IMR-90 (cell line): ENCODE measurements at regions not wholly inside any gene's neighbourhood (a gene's known extent, or its start where the extent isn't known, plus 50 kb on each side); places are given as distances from the start of the nearest gene placed in this dataset.

Source experiments
- ATAC-seq: fragments of 200-7000 bp; cut with Tn5 transposase; 2 replicates; pipeline ENCODE4 v1.9.1; 2020; ENCODE audit warnings: low read depth, mild to moderate bottlenecking, moderate library complexity
- BruUV-seq: library from RNA; stranded (reverse); fragments of 400-500 nt; replicated peaks from 2 replicates; lab custom pipeline; 2021; lab: Mats Ljungman, UMichigan
- CTCF ChIA-PET: fragments of 300-600 bp; formaldehyde crosslinking; extraction: SDS; loops from one replicate; lab custom pipeline; 2021; ENCODE audit warnings: antibody characterized with exemption; lab: Yijun Ruan, JAX
- POLR2A ChIA-PET: fragments of 300-600 bp; sonication (Branson Sonifier 250); formaldehyde crosslinking; loops from one replicate; lab custom pipeline; 2022; ENCODE audit warnings: antibody characterized with exemption; ENCODE audit not compliant: unreplicated experiment; lab: Charles Lee
- DNase-seq: peaks from one replicate; pipeline ENCODE4 v3.0.0; 2013
- H2AFZ ChIP-seq: replicated peaks from 2 replicates; pipeline ENCODE3; 2013; ENCODE audit warnings: low read length, mild to moderate bottlenecking; ENCODE audit not compliant: poor library complexity
- H2AK5ac ChIP-seq: 2 replicates; pipeline ENCODE4 v1.6.1; 2013; ENCODE audit warnings: low read depth, low read length, inconsistent platforms
- H2AK9ac ChIP-seq: replicated peaks from 2 replicates; pipeline ENCODE3; 2013; ENCODE audit warnings: mild to moderate bottlenecking, low read depth, low read length, moderate library complexity; ENCODE audit not compliant: poor library complexity
- H2BK120ac ChIP-seq: 2 replicates; pipeline ENCODE4 v1.6.1; 2013; ENCODE audit warnings: low read depth, low read length, inconsistent platforms
- H2BK15ac ChIP-seq: 3 replicates; pipeline ENCODE4 v1.6.1; 2013; ENCODE audit warnings: low read depth, low read length, inconsistent platforms
- H2BK20ac ChIP-seq: 2 replicates; pipeline ENCODE4 v1.6.1; 2013; ENCODE audit warnings: low read depth, mild to moderate bottlenecking, inconsistent platforms, low read length, moderate library complexity
- H2BK5ac ChIP-seq: 2 replicates; pipeline ENCODE4 v1.6.1; 2013; ENCODE audit warnings: mild to moderate bottlenecking, low read depth, low read length, inconsistent platforms; ENCODE audit not compliant: poor library complexity, severe bottlenecking
- H3K14ac ChIP-seq: replicated peaks from 2 replicates; pipeline ENCODE4 v1.6.1; 2013; ENCODE audit warnings: low read depth, low read length, inconsistent platforms
- H3K18ac ChIP-seq: 2 replicates; pipeline ENCODE4 v1.6.1; 2013; ENCODE audit warnings: low read depth, low read length, control low read depth
- H3K23ac ChIP-seq: 2 replicates; pipeline ENCODE4 v1.6.1; 2013; ENCODE audit warnings: low read depth, low read length, inconsistent platforms
- H3K27ac ChIP-seq: 2 replicates; pipeline ENCODE4 v1.5.1; 2013; ENCODE audit warnings: mild to moderate bottlenecking, control low read depth, low read length; ENCODE audit not compliant: insufficient read depth
- H3K27me3 ChIP-seq: 2 replicates; pipeline ENCODE4 v1.6.1; 2013; ENCODE audit warnings: low read length; ENCODE audit not compliant: control insufficient read depth, insufficient read depth
- H3K36me3 ChIP-seq: 2 replicates; pipeline ENCODE4 v1.6.1; 2013; ENCODE audit warnings: low read length, mixed read lengths; ENCODE audit not compliant: control insufficient read depth, insufficient read depth
- H3K4ac ChIP-seq: 2 replicates; pipeline ENCODE4 v1.6.1; 2013; ENCODE audit warnings: low read depth, low read length, inconsistent platforms
- H3K4me1 ChIP-seq: 2 replicates; pipeline ENCODE4 v1.6.1; 2013; ENCODE audit warnings: low read length, mixed read lengths; ENCODE audit not compliant: control insufficient read depth, insufficient read depth
- H3K4me2 ChIP-seq: 2 replicates; pipeline ENCODE4 v1.6.1; 2013; ENCODE audit warnings: low read depth, mild to moderate bottlenecking, control low read depth, low read length, moderate library complexity
- H3K4me3 ChIP-seq: 2 replicates; pipeline ENCODE4 v1.5.1; 2013; ENCODE audit warnings: low read depth, mild to moderate bottlenecking, control low read depth, low read length, moderate library complexity; ENCODE audit not compliant: insufficient read depth
- H3K56ac ChIP-seq: 2 replicates; pipeline ENCODE4 v1.6.1; 2013; ENCODE audit warnings: low read length, inconsistent platforms; ENCODE audit not compliant: insufficient read depth; ENCODE audit errors: extremely low read depth
- H3K79me1 ChIP-seq, 2 experiments: 2 replicates each; pipeline ENCODE4 v1.6.1; 2013; ENCODE audit warnings: low read length in 2 of 2, inconsistent platforms in 1 of 2, low read depth in 1 of 2
- H3K9ac ChIP-seq: 2 replicates; pipeline ENCODE4 v1.6.1; 2013; ENCODE audit warnings: low read depth, low read length, control low read depth
- H3K9me1 ChIP-seq: 2 replicates; pipeline ENCODE4 v1.6.1; 2013; ENCODE audit warnings: low read length, inconsistent platforms; ENCODE audit not compliant: insufficient read depth
- H3K9me3 ChIP-seq: 2 replicates; pipeline ENCODE4 v1.6.1; 2013; ENCODE audit warnings: low read length; ENCODE audit not compliant: control insufficient read depth, insufficient read depth
- H4K20me1 ChIP-seq: 2 replicates; pipeline ENCODE4 v1.6.1; 2013; ENCODE audit warnings: low read length, inconsistent platforms; ENCODE audit not compliant: insufficient read depth
- H4K5ac ChIP-seq: 2 replicates; pipeline ENCODE4 v1.6.1; 2013; ENCODE audit warnings: mild to moderate bottlenecking, low read depth, low read length, control low read depth
- H4K8ac ChIP-seq, 2 experiments: 2 replicates each; pipeline ENCODE4 v1.6.1; 2013; ENCODE audit warnings: low read depth in 2 of 2, low read length in 2 of 2, control low read depth in 1 of 2, inconsistent platforms in 1 of 2
- H4K91ac ChIP-seq: 2 replicates; pipeline ENCODE4 v1.6.1; 2013; ENCODE audit warnings: low read depth, low read length, inconsistent platforms; ENCODE audit not compliant: insufficient read depth
- CEBPB ChIP-seq: IDR thresholded peaks from 2 replicates; pipeline ENCODE4 v1.6.1; 2012; ENCODE audit warnings: low read depth, low read length, improper control_type of control experiment
- MAZ ChIP-seq: IDR thresholded peaks from 2 replicates; pipeline ENCODE4 v1.6.1; 2012; ENCODE audit warnings: low read depth, mild to moderate bottlenecking, low read length, improper control_type of control experiment, moderate library complexity, borderline replicate concordance
- NFE2L2 ChIP-seq: fragments of 150-350 bp; IDR thresholded peaks from 2 replicates; pipeline ENCODE4 v1.6.1; 2016; ENCODE audit warnings: low read depth, mild to moderate bottlenecking, low read length
- RCOR1 ChIP-seq: IDR thresholded peaks from 2 replicates; pipeline ENCODE4 v1.6.1; 2012; ENCODE audit warnings: mild to moderate bottlenecking, low read length, improper control_type of control experiment; ENCODE audit not compliant: insufficient replicate concordance
- SMC3 ChIP-seq: fragments of 150-350 bp; IDR thresholded peaks from 2 replicates; pipeline ENCODE4 v1.6.1; 2016; ENCODE audit warnings: low read depth, mild to moderate bottlenecking, antibody characterized with exemption, low read length, moderate library complexity
- WGBS, 2 experiments: methylation state at CpG; one replicate each; pipeline versions ENCODE4 v1.1.5 to v1.1.7; 2013; ENCODE audit warnings: missing lambda C conversion rate in 2 of 2; ENCODE audit not compliant: insufficient read length in 1 of 2; ENCODE audit errors: extremely low coverage in 2 of 2; 5-methylcytosine and 5-hydroxymethylcytosine counted together
- dilution Hi-C: fragments of 300-500 bp; cut with HindIII; formaldehyde crosslinking; loops from one replicate; pipeline ENCODE4 v1.14.3; 2018; ENCODE audit warnings: low sequenced_read_pairs; ENCODE audit not compliant: unreplicated experiment
- in situ Hi-C: fragments of 300-500 bp; cut with MboI; formaldehyde crosslinking; loops from 3 replicates; pipeline ENCODE4 v1.14.3; 2019; ENCODE audit warnings: low sequenced_read_pairs, inconsistent platforms, mixed read lengths
- intact Hi-C: fragments of 100-400 bp; cut with micrococcal nuclease; formaldehyde crosslinking; loops from 2 replicates; pipeline ENCODE4 v1.10.0; 2022

- no peak overlapping the region for H2BK20ac ChIP-seq
- ChIA-PET CTCF (no interaction called here), POLR2A (no interaction called here)
- H3K9ac ChIP-seq: no peak overlapping the region
- no peak overlapping the region for H3K18ac ChIP-seq
- H3K14ac ChIP-seq: no peak overlapping the region
- H3K27ac ChIP-seq: no peak overlapping the region
- no peaks in the 10 kb centered on the region for H3K79me1 ChIP-seq
- no peak for ATAC-seq
- H2AFZ ChIP-seq: no peak overlapping the region
- no peak overlapping the region for H4K5ac ChIP-seq
- no peak overlapping the region for H3K23ac ChIP-seq
- no peaks in the 10 kb centered on the region for H3K27me3 ChIP-seq
- H3K4ac ChIP-seq: no peak overlapping the region
- no peak overlapping the region for H3K4me3 ChIP-seq
- dilution Hi-C loops: no loop called here
- BruUV-seq: no TSS peak
- H3K9me1 ChIP-seq: no peaks in the 10 kb centered on the region
- no CpG with 5 or more reads among the region's 1 CpG for WGBS, 2 experiments
- H4K91ac ChIP-seq: no peak overlapping the region
- H4K20me1 ChIP-seq: no peaks in the 10 kb centered on the region
- H2BK5ac ChIP-seq: no peak overlapping the region
- H3K9me3 ChIP-seq: peaks cover 17% of the 10 kb centered on the region
- no peak for DNase-seq
- H2BK15ac ChIP-seq: no peak overlapping the region
- no peak overlapping the region for H2AK9ac ChIP-seq
- in situ Hi-C loops: no loop called here
- intact Hi-C loops: no loop called here
- no peaks in the 10 kb centered on the region for H3K36me3 ChIP-seq
- H3K56ac ChIP-seq: no peak overlapping the region
- no peak for TF ChIP-seq RCOR1
- TF ChIP-seq SMC3: no peak
- TF ChIP-seq MAZ: no peak
- TF ChIP-seq CEBPB: no peak
- no peak for TF ChIP-seq NFE2L2
- no peak overlapping the region for H2BK120ac ChIP-seq
- no peak overlapping the region for H3K4me2 ChIP-seq
- H4K8ac ChIP-seq: no peak overlapping the region
- H3K4me1 ChIP-seq: no peaks in the 10 kb centered on the region
- no peak overlapping the region for H2AK5ac ChIP-seq
These were observed 104.3 kb upstream of the FAM78B start for GRCh38 chr1:166271151-166271538.
